ENCODE measurements at regions not wholly inside any gene's neighbourhood (a gene's known extent, or its start where the extent isn't known, plus 50 kb on each side); places are given as distances from the start of the nearest gene placed in this dataset.

DNA sequence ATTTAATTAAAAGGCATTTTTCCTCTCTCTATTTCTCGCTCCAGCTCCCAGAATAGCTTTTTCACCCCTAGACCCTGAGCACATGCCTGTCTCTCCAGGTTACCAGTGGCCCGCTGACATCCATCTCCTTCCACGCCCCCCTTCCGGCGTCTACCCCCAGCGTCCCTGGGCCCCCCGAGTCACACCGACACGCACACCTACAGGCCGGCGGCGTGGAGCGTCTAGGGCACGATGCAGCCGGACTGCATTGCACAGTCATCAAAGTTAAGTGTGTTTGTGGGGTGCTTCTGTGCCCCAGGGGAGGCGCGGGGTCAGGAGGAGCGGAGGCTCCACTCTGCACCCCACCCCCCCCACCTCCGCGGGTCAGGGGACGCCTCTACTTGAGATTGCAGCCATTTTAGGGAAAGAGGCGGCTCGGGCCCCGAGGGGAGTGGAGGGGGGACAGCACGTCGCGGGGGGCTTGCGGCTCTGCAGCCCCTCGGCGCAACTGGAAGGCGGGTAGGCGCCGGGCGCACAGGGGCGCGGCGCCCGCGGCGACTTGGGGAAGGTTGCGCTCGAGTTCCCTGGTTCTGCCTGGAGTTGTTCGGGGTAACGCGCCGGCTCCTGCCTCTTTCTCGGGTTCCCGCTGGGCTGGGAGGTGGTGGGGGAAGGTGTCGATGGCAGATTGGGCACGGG lies 112.7 kb downstream of the DHX15 start:
- TF ChIP-seq, protein P1, sequence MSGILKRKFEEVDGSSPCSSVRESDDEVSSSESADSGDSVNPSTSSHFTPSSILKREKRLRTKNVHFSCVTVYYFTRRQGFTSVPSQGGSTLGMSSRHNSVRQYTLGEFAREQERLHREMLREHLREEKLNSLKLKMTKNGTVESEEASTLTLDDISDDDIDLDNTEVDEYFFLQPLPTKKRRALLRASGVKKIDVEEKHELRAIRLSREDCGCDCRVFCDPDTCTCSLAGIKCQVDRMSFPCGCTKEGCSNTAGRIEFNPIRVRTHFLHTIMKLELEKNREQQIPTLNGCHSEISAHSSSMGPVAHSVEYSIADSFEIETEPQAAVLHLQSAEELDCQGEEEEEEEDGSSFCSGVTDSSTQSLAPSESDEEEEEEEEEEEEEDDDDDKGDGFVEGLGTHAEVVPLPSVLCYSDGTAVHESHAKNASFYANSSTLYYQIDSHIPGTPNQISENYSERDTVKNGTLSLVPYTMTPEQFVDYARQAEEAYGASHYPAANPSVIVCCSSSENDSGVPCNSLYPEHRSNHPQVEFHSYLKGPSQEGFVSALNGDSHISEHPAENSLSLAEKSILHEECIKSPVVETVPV (CRISPR knock-in tag; IDR thresholded peaks at IDR 0.05) = no peak
- TF ChIP-seq ZNF565 (CRISPR knock-in tag; conservative IDR thresholded peaks at IDR 0.05; ENCODE audit: low read depth) = no peak
- TF ChIP-seq ZNF70 (CRISPR knock-in tag; IDR thresholded peaks at IDR 0.05) = no peak
- TF ChIP-seq TCF4 (CRISPR knock-in tag; IDR thresholded peaks at IDR 0.05; ENCODE audit: borderline replicate concordance) = no peak
- TF ChIP-seq ZC3H10 (CRISPR knock-in tag; IDR thresholded peaks at IDR 0.05) = no peak
- TF ChIP-seq ISL1 (CRISPR knock-in tag; IDR thresholded peaks at IDR 0.05) = no peak
- no peak for TF ChIP-seq CREB5 (CRISPR knock-in tag; IDR thresholded peaks at IDR 0.05; ENCODE audit: low read depth)
- no peak for TF ChIP-seq SNAI2 (CRISPR knock-in tag; IDR thresholded peaks at IDR 0.05)
- TF ChIP-seq ESRRG (CRISPR knock-in tag; IDR thresholded peaks at IDR 0.05) = no peak
- no peak for TF ChIP-seq TOX (CRISPR knock-in tag; IDR thresholded peaks at IDR 0.05; ENCODE audit: borderline replicate concordance)
- TF ChIP-seq, protein P2, sequence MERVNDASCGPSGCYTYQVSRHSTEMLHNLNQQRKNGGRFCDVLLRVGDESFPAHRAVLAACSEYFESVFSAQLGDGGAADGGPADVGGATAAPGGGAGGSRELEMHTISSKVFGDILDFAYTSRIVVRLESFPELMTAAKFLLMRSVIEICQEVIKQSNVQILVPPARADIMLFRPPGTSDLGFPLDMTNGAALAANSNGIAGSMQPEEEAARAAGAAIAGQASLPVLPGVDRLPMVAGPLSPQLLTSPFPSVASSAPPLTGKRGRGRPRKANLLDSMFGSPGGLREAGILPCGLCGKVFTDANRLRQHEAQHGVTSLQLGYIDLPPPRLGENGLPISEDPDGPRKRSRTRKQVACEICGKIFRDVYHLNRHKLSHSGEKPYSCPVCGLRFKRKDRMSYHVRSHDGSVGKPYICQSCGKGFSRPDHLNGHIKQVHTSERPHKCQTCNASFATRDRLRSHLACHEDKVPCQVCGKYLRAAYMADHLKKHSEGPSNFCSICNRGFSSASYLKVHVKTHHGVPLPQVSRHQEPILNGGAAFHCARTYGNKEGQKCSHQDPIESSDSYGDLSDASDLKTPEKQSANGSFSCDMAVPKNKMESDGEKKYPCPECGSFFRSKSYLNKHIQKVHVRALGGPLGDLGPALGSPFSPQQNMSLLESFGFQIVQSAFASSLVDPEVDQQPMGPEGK (CRISPR knock-in tag; IDR thresholded peaks at IDR 0.05; ENCODE audit: borderline replicate concordance) = no peak
- no peak for TF ChIP-seq CSDC2 (CRISPR knock-in tag; IDR thresholded peaks at IDR 0.05)
- no peak for TF ChIP-seq RARB (CRISPR knock-in tag; IDR thresholded peaks at IDR 0.05)
- no peak for TF ChIP-seq ZFP3 (CRISPR knock-in tag; IDR thresholded peaks at IDR 0.05)
- no peak for ATAC-seq

GRCh38 chr4:24470666-24471485 lies 113.5 kb downstream of the DHX15 start:
- ATAC-seq = peak; percentile 7; the same call in 1 of the 3 replicates
- TF ChIP-seq ZC3H10 (CRISPR knock-in tag; IDR thresholded peaks at IDR 0.05) (no peak), CSDC2 (CRISPR knock-in tag; IDR thresholded peaks at IDR 0.05) (no peak), ZFP30 (CRISPR knock-in tag; IDR thresholded peaks at IDR 0.05) (no peak)

DNA sequence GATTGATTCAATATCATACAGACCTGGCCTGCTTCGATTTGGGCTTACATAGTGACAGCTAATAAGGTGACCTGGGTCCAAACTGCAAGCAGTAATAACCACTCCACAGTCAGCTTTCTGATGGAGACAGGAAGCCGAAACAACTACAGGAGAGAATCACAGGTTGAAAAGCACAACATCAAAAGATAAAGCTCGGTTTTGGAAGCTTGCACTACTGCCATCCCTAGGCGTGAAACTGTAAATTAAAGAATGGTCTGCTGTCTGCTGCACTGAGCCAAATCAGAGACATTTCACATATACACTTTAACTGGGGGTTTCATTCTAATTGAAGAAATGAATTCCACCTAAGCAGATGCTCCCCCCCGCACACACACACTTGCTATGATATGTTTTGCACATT lies 116.3 kb downstream of the DHX15 start:
- ATAC-seq = no peak
- TF ChIP-seq ZNF70 (CRISPR knock-in tag; IDR thresholded peaks at IDR 0.05) (no peak), ARNTL (CRISPR knock-in tag; IDR thresholded peaks at IDR 0.05; ENCODE audit: borderline replicate concordance, low read depth) (no peak), TOX (CRISPR knock-in tag; IDR thresholded peaks at IDR 0.05; ENCODE audit: borderline replicate concordance) (no peak), CREB5 (CRISPR knock-in tag; IDR thresholded peaks at IDR 0.05; ENCODE audit: low read depth) (no peak), ZFP30 (CRISPR knock-in tag; IDR thresholded peaks at IDR 0.05) (no peak), PPARA (CRISPR knock-in tag; IDR thresholded peaks at IDR 0.05; ENCODE audit: borderline replicate concordance) (no peak), TSHZ2 (CRISPR knock-in tag; IDR thresholded peaks at IDR 0.05) (no peak), ZFP3 (CRISPR knock-in tag; IDR thresholded peaks at IDR 0.05) (no peak), SNAI2 (CRISPR knock-in tag; IDR thresholded peaks at IDR 0.05) (no peak), ZC3H10 (CRISPR knock-in tag; IDR thresholded peaks at IDR 0.05) (no peak), BACH2 (CRISPR knock-in tag; IDR thresholded peaks at IDR 0.05; ENCODE audit: borderline replicate concordance) (no peak), RARB (CRISPR knock-in tag; IDR thresholded peaks at IDR 0.05) (no peak), TCF4 (CRISPR knock-in tag; IDR thresholded peaks at IDR 0.05; ENCODE audit: borderline replicate concordance) (no peak), OSR1 (CRISPR knock-in tag; IDR thresholded peaks at IDR 0.05) (no peak), CSDC2 (CRISPR knock-in tag; IDR thresholded peaks at IDR 0.05) (no peak), GLIS3 (CRISPR knock-in tag; IDR thresholded peaks at IDR 0.05) (no peak), ZNF8 (CRISPR knock-in tag; IDR thresholded peaks at IDR 0.05) (no peak)
- TF ChIP-seq, protein P3, sequence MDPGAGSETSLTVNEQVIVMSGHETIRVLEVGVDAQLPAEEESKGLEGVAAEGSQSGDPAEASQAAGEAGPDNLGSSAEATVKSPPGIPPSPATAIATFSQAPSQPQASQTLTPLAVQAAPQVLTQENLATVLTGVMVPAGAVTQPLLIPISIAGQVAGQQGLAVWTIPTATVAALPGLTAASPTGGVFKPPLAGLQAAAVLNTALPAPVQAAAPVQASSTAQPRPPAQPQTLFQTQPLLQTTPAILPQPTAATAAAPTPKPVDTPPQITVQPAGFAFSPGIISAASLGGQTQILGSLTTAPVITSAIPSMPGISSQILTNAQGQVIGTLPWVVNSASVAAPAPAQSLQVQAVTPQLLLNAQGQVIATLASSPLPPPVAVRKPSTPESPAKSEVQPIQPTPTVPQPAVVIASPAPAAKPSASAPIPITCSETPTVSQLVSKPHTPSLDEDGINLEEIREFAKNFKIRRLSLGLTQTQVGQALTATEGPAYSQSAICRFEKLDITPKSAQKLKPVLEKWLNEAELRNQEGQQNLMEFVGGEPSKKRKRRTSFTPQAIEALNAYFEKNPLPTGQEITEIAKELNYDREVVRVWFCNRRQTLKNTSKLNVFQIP (CRISPR knock-in tag; IDR thresholded peaks at IDR 0.05; ENCODE audit: borderline replicate concordance, low read depth) = no peak
- TF ChIP-seq, protein P1 (CRISPR knock-in tag; IDR thresholded peaks at IDR 0.05) = no peak
